Osteocyte (in vitro differentiated cells): ENCODE measurements at regions not wholly inside any gene's neighbourhood (a gene's known extent, or its start where the extent isn't known, plus 50 kb on each side); places are given as distances from the start of the nearest gene placed in this dataset.

ENCODE experiments used
- DNase-seq: peaks from one replicate; pipeline ENCODE4 v3.0.0; 2021; ENCODE audit warnings: mixed read lengths; ENCODE audit not compliant: unreplicated experiment; ENCODE audit errors: extremely low spot score
- H3K27ac Mint-ChIP-seq: one replicate; pipeline ENCODE4 v1.8.0; 2021; ENCODE audit warnings: mild to moderate bottlenecking, mixed read lengths; ENCODE audit not compliant: unreplicated experiment
- H3K27me3 Mint-ChIP-seq: one replicate; pipeline ENCODE4 v1.8.0; 2021; ENCODE audit warnings: mixed read lengths; ENCODE audit not compliant: unreplicated experiment
- H3K36me3 Mint-ChIP-seq: one replicate; pipeline ENCODE4 v1.8.0; 2021; ENCODE audit warnings: mixed read lengths; ENCODE audit not compliant: unreplicated experiment
- H3K4me1 Mint-ChIP-seq: one replicate; pipeline ENCODE4 v1.8.0; 2021; ENCODE audit warnings: mixed read lengths; ENCODE audit not compliant: unreplicated experiment
- H3K4me3 Mint-ChIP-seq: one replicate; pipeline ENCODE4 v1.8.0; 2021; ENCODE audit warnings: mild to moderate bottlenecking, moderate library complexity, mixed read lengths; ENCODE audit not compliant: unreplicated experiment
- H3K9me3 Mint-ChIP-seq: one replicate; pipeline ENCODE4 v1.8.0; 2021; ENCODE audit warnings: mixed read lengths; ENCODE audit not compliant: unreplicated experiment
- TF ChIP-seq, protein P1 (sequence below): fragments of 200-600 bp; sonication (generic); IDR thresholded peaks from 2 replicates; pipeline ENCODE4 v1.5.0; 2021; ENCODE audit warnings: antibody characterized with exemption, mild to moderate bottlenecking, moderate library complexity

GRCh38 chr1:29802181-29803068, 566.1 kb downstream of the PTPRU start:
- DNase-seq = peak; percentile 80
- Mint-ChIP-seq H3K9me3 (no peaks in the 10 kb centered on the region), H3K4me3 (no peak overlapping the region), H3K36me3 (no peaks in the 10 kb centered on the region), H3K4me1 (no peaks in the 10 kb centered on the region), H3K27ac (no peak overlapping the region), H3K27me3 (peaks cover 5% of the 10 kb centered on the region)
- TF ChIP-seq, protein P1, sequence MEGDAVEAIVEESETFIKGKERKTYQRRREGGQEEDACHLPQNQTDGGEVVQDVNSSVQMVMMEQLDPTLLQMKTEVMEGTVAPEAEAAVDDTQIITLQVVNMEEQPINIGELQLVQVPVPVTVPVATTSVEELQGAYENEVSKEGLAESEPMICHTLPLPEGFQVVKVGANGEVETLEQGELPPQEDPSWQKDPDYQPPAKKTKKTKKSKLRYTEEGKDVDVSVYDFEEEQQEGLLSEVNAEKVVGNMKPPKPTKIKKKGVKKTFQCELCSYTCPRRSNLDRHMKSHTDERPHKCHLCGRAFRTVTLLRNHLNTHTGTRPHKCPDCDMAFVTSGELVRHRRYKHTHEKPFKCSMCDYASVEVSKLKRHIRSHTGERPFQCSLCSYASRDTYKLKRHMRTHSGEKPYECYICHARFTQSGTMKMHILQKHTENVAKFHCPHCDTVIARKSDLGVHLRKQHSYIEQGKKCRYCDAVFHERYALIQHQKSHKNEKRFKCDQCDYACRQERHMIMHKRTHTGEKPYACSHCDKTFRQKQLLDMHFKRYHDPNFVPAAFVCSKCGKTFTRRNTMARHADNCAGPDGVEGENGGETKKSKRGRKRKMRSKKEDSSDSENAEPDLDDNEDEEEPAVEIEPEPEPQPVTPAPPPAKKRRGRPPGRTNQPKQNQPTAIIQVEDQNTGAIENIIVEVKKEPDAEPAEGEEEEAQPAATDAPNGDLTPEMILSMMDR = no peak

DNA sequence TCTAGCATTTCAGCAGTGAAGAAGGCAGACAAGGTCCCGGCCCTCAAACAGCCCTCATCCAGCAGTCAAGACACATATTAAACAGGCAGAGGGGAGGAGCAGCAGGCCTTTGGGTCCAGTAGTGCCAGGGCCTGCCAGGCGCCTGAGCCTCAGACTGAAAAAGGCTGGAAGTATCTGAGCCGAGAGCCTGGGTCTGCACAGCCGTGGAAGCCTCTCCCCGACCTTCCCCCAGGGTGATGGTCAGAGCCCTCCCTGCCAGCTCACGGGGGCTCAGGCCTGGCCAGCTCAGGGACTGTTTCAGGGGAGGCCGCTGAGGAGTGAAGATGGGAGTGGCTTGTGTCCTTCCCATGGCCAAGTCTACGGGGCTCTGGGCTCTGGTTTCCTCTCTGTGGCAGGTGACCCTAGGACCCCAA, 565.2 kb downstream of the PTPRU start:
- H3K27ac Mint-ChIP-seq = no peak overlapping the region
- H3K4me1 Mint-ChIP-seq = no peaks in the 10 kb centered on the region
- TF ChIP-seq, protein P1 = no peak
- H3K27me3 Mint-ChIP-seq = peaks cover 5% of the 10 kb centered on the region
- DNase-seq = peak; percentile 73
- H3K4me3 Mint-ChIP-seq = no peak overlapping the region
- no peaks in the 10 kb centered on the region for H3K36me3 Mint-ChIP-seq
- no peaks in the 10 kb centered on the region for H3K9me3 Mint-ChIP-seq

DNA sequence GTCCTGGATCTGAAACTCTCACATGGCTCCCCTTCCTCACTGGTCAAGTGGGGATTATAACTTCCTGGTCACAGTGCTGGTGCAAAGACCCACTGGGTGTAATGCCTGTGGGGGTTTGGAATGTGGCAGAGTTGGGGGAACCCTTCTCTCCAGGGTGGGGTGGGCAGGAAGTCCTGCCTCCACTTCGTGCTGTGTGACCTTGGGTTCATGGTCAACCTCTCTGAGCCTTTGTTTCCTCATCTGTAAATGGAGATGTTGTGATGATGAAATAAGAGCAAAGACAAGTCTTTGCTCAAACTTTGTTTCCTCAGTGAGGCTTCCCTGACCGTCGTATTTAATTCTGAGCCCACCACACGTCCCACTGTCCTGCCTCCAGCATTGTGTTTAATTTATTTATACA, 564.7 kb downstream of the PTPRU start:
- TF ChIP-seq, protein P1 = no peak
- DNase-seq = peak; percentile 25
- Mint-ChIP-seq H3K27me3 (peaks cover 5% of the 10 kb centered on the region), H3K4me3 (no peak overlapping the region), H3K9me3 (peaks cover under 1% of the 10 kb centered on the region), H3K27ac (no peak overlapping the region), H3K36me3 (no peaks in the 10 kb centered on the region), H3K4me1 (no peaks in the 10 kb centered on the region)

GRCh38 chr1:29800522-29800956, 564.2 kb downstream of the PTPRU start:
- H3K27ac Mint-ChIP-seq = no peak overlapping the region
- H3K9me3 Mint-ChIP-seq = peaks cover 5% of the 10 kb centered on the region
- no peaks in the 10 kb centered on the region for H3K4me1 Mint-ChIP-seq
- DNase-seq = no peak
- H3K4me3 Mint-ChIP-seq = no peak overlapping the region
- H3K36me3 Mint-ChIP-seq = no peaks in the 10 kb centered on the region
- TF ChIP-seq, protein P1 = no peak
- H3K27me3 Mint-ChIP-seq = peaks cover 5% of the 10 kb centered on the region

DNA sequence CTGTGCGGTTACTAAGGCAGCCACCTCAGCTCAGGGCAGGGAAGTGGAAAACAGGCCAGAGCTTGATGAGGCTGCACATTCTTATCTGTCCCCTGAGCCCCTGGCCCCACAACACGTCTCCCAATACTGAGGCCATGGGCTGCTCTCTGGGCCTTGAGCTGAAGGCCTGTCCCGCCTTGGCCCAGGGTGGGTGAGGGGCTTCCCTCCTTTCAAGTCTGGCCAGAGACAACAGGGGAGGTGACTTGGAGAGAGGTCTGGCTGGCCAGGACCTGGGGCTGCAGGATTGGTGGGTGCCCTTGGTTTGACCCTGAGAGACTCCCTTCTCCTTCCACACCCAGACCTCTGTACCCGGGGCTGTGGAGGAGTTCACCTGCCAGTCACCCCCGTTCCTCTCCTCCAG, 563.8 kb downstream of the PTPRU start:
- Mint-ChIP-seq H3K4me1 (no peaks in the 10 kb centered on the region), H3K27me3 (peaks cover 5% of the 10 kb centered on the region), H3K27ac (no peak overlapping the region), H3K9me3 (peaks cover 7% of the 10 kb centered on the region), H3K36me3 (no peaks in the 10 kb centered on the region), H3K4me3 (no peak overlapping the region)
- DNase-seq = peak; percentile 81
- TF ChIP-seq, protein P1 = no peak
